ENCODE measurements at regions not wholly inside any gene's neighbourhood (a gene's known extent, or its start where the extent isn't known, plus 50 kb on each side); places are given as distances from the start of the nearest gene placed in this dataset.

DNA sequence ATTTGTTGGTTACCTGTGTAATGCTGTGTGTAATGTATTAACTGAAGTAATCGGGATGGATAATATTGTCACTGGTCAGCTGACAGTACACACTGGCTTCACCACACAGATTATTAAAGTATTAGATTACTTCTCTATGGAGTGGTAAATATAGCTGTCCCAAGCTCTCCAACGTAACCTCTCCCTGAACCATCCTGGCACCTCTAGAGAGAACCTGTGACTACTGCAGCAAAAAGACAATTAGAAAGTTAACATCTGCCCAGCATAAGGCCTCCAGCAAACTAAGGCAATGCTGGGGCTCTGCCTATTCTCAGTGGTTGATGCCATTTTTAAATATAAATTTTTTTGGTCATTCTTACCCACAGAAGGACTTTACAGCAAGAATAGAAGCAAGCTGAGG is 351.3 kb downstream of the GPD2 start:
- Mint-ChIP-seq H3K4me1 (no peaks in the 10 kb centered on the region), H3K4me3 (no peak overlapping the region), H3K36me3 (no peaks in the 10 kb centered on the region), H3K27ac (no peak overlapping the region), H3K27me3 (no peaks in the 10 kb centered on the region), H3K9me3 (no peaks in the 10 kb centered on the region)
- ChIA-PET POLR2A (no interaction called here), CTCF (no interaction called here)
- H3K9me3 ChIP-seq (ENCODE audit: low read length): no peaks in the 10 kb centered on the region
- no peaks in the 10 kb centered on the region for H3K36me3 ChIP-seq (ENCODE audit: insufficient read depth, low read length)
- no peak overlapping the region for H3K4me3 ChIP-seq (ENCODE audit: low read length)
- H3K4me1 ChIP-seq (ENCODE audit: insufficient read depth, low read length): no peaks in the 10 kb centered on the region
- no peak overlapping the region for H3K27ac ChIP-seq (ENCODE audit: low read depth, low read length)
- DNase-seq: no peak
- no peaks in the 10 kb centered on the region for H3K27me3 ChIP-seq (ENCODE audit: insufficient read depth, low read length, poor library complexity, severe bottlenecking)

DNA sequence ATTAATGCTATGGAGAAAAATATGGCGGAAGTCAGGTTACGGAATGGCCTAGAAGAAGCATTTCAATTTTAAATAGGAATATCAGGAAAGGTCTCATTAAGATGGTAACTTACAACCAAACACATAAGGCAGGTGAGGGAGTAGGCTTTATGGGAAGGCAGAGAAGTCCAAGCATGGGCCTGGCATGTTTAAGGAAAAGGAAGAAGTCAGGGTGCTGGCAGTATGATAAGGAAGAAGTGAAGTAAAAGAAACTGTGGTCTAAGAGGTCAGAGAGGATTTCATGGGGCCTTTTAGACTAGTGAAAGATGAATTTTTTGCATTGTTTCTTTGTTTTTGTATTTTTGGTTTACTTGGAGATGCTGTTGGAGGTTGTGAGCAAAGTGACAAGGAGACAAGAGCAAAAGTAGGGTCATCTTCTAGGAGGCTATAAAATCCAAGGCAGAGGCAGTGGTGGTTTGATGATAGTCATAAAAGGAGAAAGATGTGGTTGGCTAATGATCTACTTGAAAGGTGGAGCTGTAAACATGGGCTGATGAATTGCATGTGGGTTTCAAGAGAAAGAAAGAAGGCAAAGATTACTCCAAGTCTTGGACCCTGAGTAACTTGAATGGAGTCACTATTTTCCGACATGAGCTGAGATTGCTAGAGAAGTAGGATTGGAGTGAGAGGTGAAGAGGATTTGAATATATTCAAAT is 354.3 kb downstream of the GPD2 start:
- POLR2A ChIA-PET: no interaction called here
- DNase-seq: no peak
- Histone ChIP-seq H3K4me3 (ENCODE audit: low read length) (no peak overlapping the region), H3K9me3 (ENCODE audit: low read length) (no peaks in the 10 kb centered on the region), H3K27ac (ENCODE audit: low read depth, low read length) (no peak overlapping the region), H3K27me3 (ENCODE audit: insufficient read depth, low read length, poor library complexity, severe bottlenecking) (no peaks in the 10 kb centered on the region), H3K4me1 (ENCODE audit: insufficient read depth, low read length) (no peaks in the 10 kb centered on the region), H3K36me3 (ENCODE audit: insufficient read depth, low read length) (no peaks in the 10 kb centered on the region)
- H3K9me3 Mint-ChIP-seq: no peaks in the 10 kb centered on the region
- H3K36me3 Mint-ChIP-seq: no peaks in the 10 kb centered on the region
- H3K27ac Mint-ChIP-seq: no peak overlapping the region
- CTCF ChIA-PET: no interaction called here
- H3K4me1 Mint-ChIP-seq: no peaks in the 10 kb centered on the region
- H3K4me3 Mint-ChIP-seq: no peak overlapping the region
- no peaks in the 10 kb centered on the region for H3K27me3 Mint-ChIP-seq

DNA sequence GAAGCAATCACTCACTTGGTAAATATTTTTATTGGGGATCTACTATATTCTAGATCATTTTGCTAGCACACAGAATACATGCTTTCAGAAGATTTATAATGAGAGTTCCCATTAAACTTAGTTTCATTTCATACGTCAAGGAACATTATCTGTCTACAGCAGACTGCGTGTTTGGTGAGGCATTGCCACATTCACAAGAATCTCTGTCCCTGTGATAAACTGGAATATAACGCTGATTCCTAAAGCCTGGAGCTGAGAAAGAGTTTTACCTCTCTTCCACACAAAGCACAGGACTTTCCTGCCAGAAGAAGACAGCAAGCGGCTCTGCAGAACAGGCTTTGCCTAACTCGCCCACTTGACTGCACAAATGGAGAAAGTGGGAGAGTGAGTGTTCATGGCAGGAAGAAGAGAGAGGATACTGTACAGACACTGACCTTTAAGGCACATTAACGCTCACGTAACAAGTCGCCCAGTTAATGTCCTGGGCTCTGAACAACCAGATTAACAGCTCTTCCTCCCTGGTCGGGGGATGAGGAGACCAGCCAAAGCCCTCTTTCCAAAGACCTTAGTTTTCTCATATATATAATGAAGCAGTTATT is 356.2 kb downstream of the GPD2 start:
- H3K4me1 ChIP-seq (ENCODE audit: insufficient read depth, low read length): no peaks in the 10 kb centered on the region
- Mint-ChIP-seq H3K4me1 (no peaks in the 10 kb centered on the region), H3K27me3 (no peaks in the 10 kb centered on the region), H3K4me3 (no peak overlapping the region), H3K9me3 (no peaks in the 10 kb centered on the region), H3K36me3 (no peaks in the 10 kb centered on the region), H3K27ac (no peak overlapping the region)
- no peak overlapping the region for H3K4me3 ChIP-seq (ENCODE audit: low read length)
- no peaks in the 10 kb centered on the region for H3K9me3 ChIP-seq (ENCODE audit: low read length)
- no peaks in the 10 kb centered on the region for H3K36me3 ChIP-seq (ENCODE audit: insufficient read depth, low read length)
- DNase-seq: no peak
- ChIA-PET POLR2A (no interaction called here), CTCF (no interaction called here)
- no peak overlapping the region for H3K27ac ChIP-seq (ENCODE audit: low read depth, low read length)
- H3K27me3 ChIP-seq (ENCODE audit: insufficient read depth, low read length, poor library complexity, severe bottlenecking): no peaks in the 10 kb centered on the region

DNA sequence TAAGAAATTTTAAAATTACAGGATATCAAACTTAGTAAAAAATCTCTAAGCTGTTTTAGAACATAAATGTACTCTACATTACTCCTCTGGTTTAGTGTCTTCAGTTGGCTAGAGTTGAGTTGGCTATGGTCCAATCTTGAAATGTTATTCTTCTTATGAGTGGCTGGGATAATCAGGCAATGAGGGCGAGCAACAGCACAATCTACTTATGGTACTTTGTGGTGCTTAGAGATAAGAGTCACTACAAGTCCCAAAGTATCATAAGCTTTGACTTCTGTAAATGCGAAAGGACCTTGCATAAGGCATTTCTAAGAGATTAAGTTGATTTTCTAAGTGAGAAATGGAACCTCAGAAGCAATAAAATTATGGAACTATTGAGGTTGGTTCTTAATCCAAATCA is 361.7 kb downstream of the GPD2 start:
- H3K9me3 Mint-ChIP-seq: no peaks in the 10 kb centered on the region
- no peaks in the 10 kb centered on the region for H3K36me3 ChIP-seq (ENCODE audit: insufficient read depth, low read length)
- H3K27ac ChIP-seq (ENCODE audit: low read depth, low read length): no peak overlapping the region
- no peak for DNase-seq
- ChIA-PET CTCF (no interaction called here), POLR2A (no interaction called here)
- no peaks in the 10 kb centered on the region for H3K4me1 Mint-ChIP-seq
- no peak overlapping the region for H3K4me3 Mint-ChIP-seq
- no peaks in the 10 kb centered on the region for H3K27me3 ChIP-seq (ENCODE audit: insufficient read depth, low read length, poor library complexity, severe bottlenecking)
- no peaks in the 10 kb centered on the region for H3K9me3 ChIP-seq (ENCODE audit: low read length)
- H3K4me1 ChIP-seq (ENCODE audit: insufficient read depth, low read length): no peaks in the 10 kb centered on the region
- no peak overlapping the region for H3K27ac Mint-ChIP-seq
- peaks cover 0 to 6% of the 10 kb centered on the region in 2 donors for H3K27me3 Mint-ChIP-seq
- no peaks in the 10 kb centered on the region for H3K36me3 Mint-ChIP-seq
- no peak overlapping the region for H3K4me3 ChIP-seq (ENCODE audit: low read length)

GRCh38 chr2:156800065-156800653 is 364.0 kb downstream of the GPD2 start:
- Mint-ChIP-seq H3K9me3 (peaks cover 0 to 2% (median 0%) of the 10 kb centered on the region in 5 donors), H3K36me3 (no peaks in the 10 kb centered on the region), H3K27ac (no peak overlapping the region), H3K4me1 (no peaks in the 10 kb centered on the region), H3K4me3 (no peak overlapping the region), H3K27me3 (peaks cover 2 to 6% of the 10 kb centered on the region in 2 donors)
- Histone ChIP-seq H3K4me1 (ENCODE audit: insufficient read depth, low read length) (no peaks in the 10 kb centered on the region), H3K9me3 (ENCODE audit: low read length) (no peaks in the 10 kb centered on the region), H3K27me3 (ENCODE audit: insufficient read depth, low read length, poor library complexity, severe bottlenecking) (no peaks in the 10 kb centered on the region), H3K4me3 (ENCODE audit: low read length) (no peak overlapping the region), H3K36me3 (ENCODE audit: insufficient read depth, low read length) (no peaks in the 10 kb centered on the region), H3K27ac (ENCODE audit: low read depth, low read length) (no peak overlapping the region)
- DNase-seq: no peak
- CTCF ChIA-PET: no interaction called here
- POLR2A ChIA-PET: no interaction called here

DNA sequence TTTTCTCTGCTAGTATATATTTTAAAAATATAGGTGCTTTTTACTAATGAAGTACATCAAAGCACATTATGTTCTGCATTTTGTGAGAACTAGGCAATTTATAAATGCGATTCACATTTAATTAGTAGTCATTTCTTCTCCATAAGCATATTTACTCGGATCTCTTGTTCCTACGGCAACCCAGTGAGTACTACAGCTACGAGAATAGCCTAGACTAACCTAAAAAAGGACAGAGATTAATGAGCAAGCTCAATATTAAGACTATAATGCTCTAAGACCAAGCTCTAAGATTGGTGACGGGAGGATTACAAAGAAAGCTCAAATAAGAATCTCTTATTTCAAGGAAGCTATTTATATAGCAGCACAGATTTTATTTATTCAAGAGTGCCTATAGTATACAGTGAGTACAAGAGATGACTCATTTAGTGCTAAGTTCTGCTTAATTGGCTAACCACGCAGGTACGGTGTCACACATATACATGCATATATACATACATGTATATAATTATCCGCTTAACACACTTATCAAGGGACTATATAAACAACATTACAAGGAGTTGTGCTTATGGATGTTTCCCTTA is 364.7 kb downstream of the GPD2 start:
- Mint-ChIP-seq H3K36me3 (no peaks in the 10 kb centered on the region), H3K4me3 (no peak overlapping the region), H3K27ac (no peak overlapping the region), H3K27me3 (peaks cover 2 to 6% of the 10 kb centered on the region in 2 donors), H3K9me3 (peaks cover 0 to 2% (median 0%) of the 10 kb centered on the region in 5 donors), H3K4me1 (no peaks in the 10 kb centered on the region)
- Histone ChIP-seq H3K36me3 (ENCODE audit: insufficient read depth, low read length) (no peaks in the 10 kb centered on the region), H3K4me3 (ENCODE audit: low read length) (no peak overlapping the region), H3K4me1 (ENCODE audit: insufficient read depth, low read length) (no peaks in the 10 kb centered on the region), H3K9me3 (ENCODE audit: low read length) (no peaks in the 10 kb centered on the region), H3K27ac (ENCODE audit: low read depth, low read length) (no peak overlapping the region), H3K27me3 (ENCODE audit: insufficient read depth, low read length, poor library complexity, severe bottlenecking) (no peaks in the 10 kb centered on the region)
- POLR2A ChIA-PET: no interaction called here
- CTCF ChIA-PET: no interaction called here
- DNase-seq: no peak

- CTCF ChIA-PET: no interaction called here
- no peaks in the 10 kb centered on the region for H3K36me3 ChIP-seq (ENCODE audit: insufficient read depth, low read length)
- H3K4me1 ChIP-seq (ENCODE audit: insufficient read depth, low read length): no peaks in the 10 kb centered on the region
- H3K27ac Mint-ChIP-seq: no peak overlapping the region
- H3K27me3 ChIP-seq (ENCODE audit: insufficient read depth, low read length, poor library complexity, severe bottlenecking): no peaks in the 10 kb centered on the region
- DNase-seq: no peak
- H3K9me3 ChIP-seq (ENCODE audit: low read length): no peaks in the 10 kb centered on the region
- H3K27me3 Mint-ChIP-seq: peaks cover 2 to 6% of the 10 kb centered on the region in 2 donors
- H3K27ac ChIP-seq (ENCODE audit: low read depth, low read length): no peak overlapping the region
- H3K4me1 Mint-ChIP-seq: no peaks in the 10 kb centered on the region
- H3K9me3 Mint-ChIP-seq: peaks cover 0 to 2% (median 0%) of the 10 kb centered on the region in 5 donors
- POLR2A ChIA-PET: no interaction called here
- peak overlapping the region in 1 of 7 donors; percentile 59 for H3K4me3 Mint-ChIP-seq
- H3K36me3 Mint-ChIP-seq: no peaks in the 10 kb centered on the region
- H3K4me3 ChIP-seq (ENCODE audit: low read length): no peak overlapping the region
These were observed 367.1 kb downstream of the GPD2 start for GRCh38 chr2:156803243-156803642.

DNA sequence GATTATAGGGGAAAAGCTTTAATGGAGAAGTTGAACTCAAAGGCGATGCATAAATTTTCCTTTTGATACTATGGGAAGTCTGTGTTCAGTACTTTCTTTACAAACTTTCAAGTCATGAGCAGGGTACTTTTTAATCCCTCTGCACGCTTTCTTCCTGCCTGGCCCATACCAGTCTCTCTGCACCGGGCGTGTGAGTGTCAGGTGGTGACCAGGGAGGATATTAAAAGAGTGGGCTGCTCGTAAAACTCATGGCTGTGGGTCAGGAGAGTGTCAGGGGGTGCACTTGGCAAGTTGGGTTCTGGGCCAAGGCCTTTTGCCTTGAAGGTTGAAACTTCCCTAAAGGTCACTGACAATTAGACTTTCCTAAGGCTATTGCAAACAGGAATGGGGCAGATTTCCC is 367.8 kb downstream of the GPD2 start:
- H3K27me3 ChIP-seq (ENCODE audit: insufficient read depth, low read length, poor library complexity, severe bottlenecking): no peaks in the 10 kb centered on the region
- ChIA-PET CTCF (no interaction called here), POLR2A (no interaction called here)
- H3K27ac ChIP-seq (ENCODE audit: low read depth, low read length): no peak overlapping the region
- H3K4me3 ChIP-seq (ENCODE audit: low read length): no peak overlapping the region
- no peaks in the 10 kb centered on the region for H3K36me3 Mint-ChIP-seq
- peaks cover 2 to 6% of the 10 kb centered on the region in 2 donors for H3K27me3 Mint-ChIP-seq
- no peaks in the 10 kb centered on the region for H3K4me1 ChIP-seq (ENCODE audit: insufficient read depth, low read length)
- no peak for DNase-seq
- H3K36me3 ChIP-seq (ENCODE audit: insufficient read depth, low read length): no peaks in the 10 kb centered on the region
- no peak overlapping the region for H3K4me3 Mint-ChIP-seq
- peaks cover 0 to 2% (median 0%) of the 10 kb centered on the region in 5 donors for H3K9me3 Mint-ChIP-seq
- no peak overlapping the region for H3K27ac Mint-ChIP-seq
- no peaks in the 10 kb centered on the region for H3K4me1 Mint-ChIP-seq
- H3K9me3 ChIP-seq (ENCODE audit: low read length): no peaks in the 10 kb centered on the region
